ENCODE measurements at regions not wholly inside any gene's neighbourhood (a gene's known extent, or its start where the extent isn't known, plus 50 kb on each side); places are given as distances from the start of the nearest gene placed in this dataset.

DNA sequence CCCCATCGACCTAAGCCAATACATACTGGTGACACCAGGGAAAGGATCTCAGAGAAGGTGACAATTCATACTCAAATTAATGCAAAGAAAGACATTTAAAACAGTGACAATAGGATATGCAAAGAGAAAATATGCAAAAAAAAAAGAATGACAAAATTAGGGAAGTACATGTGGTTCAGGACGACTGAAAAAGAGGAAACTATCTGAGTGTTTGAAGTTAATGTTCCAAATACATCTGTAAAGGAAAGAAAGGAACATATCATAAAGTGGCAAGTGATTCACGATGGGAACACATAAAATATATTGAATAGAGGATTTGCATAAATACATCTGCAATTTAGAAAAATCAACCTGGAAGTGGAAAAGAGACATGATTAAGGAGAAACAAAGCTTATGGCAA is 441.4 kb downstream of the SLITRK5 start (continued):
- TF ChIP-seq ZNF174 (tag by site-specific recombination; IDR thresholded peaks at IDR 0.05) (no peak), SP3 (tag by site-specific recombination; IDR thresholded peaks at IDR 0.05) (no peak), ZBTB1 (tag by site-specific recombination; IDR thresholded peaks at IDR 0.05) (no peak), BCL11A (tag by site-specific recombination; IDR thresholded peaks at IDR 0.05; ENCODE audit: low read depth) (no peak), AEBP2 (tag by site-specific recombination; IDR thresholded peaks at IDR 0.05; ENCODE audit: borderline replicate concordance) (no peak), ZFP41 (tag by site-specific recombination; IDR thresholded peaks at IDR 0.05; ENCODE audit: borderline replicate concordance) (no peak), ZNF112 (tag by site-specific recombination; IDR thresholded peaks at IDR 0.05) (no peak), ZNF157 (tag by site-specific recombination; IDR thresholded peaks at IDR 0.05) (no peak), ZNF837 (tag by site-specific recombination; IDR thresholded peaks at IDR 0.05) (no peak), TRIM28 (IDR thresholded peaks at IDR 0.05; ENCODE audit: borderline replicate concordance, low read length) (no peak), ZNF843 (tag by site-specific recombination; IDR thresholded peaks at IDR 0.05) (no peak)

DNA sequence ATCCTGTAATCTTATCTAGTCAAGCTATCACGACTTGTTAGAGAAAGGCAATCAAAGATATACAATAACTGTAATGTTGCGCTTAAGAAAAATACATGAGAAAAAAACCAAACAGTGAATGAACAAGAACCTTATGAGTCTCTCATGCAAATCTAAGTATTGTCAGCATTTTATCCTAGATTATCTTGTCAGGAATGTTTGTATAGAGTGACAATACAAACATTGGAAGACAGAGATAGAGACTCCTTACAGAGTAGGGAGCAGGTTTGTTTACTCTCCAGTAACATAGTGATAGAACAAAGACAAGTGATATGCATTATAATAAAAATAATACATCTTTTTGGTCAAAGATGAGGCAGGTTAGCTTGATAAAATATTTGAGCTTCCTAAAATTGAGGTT is 444.8 kb downstream of the SLITRK5 start:
- Histone ChIP-seq H3K36me3 (ENCODE audit: control insufficient read depth in 2 of 2, insufficient read depth in 1 of 2, low read length in 2 of 2) (no peaks in the 10 kb centered on the region), H3K27ac (ENCODE audit: extremely low read depth, low read depth, low read length) (no peak overlapping the region), H3K4me3 (ENCODE audit: low read depth, low read length) (no peak overlapping the region), H3K4me1 (ENCODE audit: control insufficient read depth, insufficient read depth, low read length) (no peaks in the 10 kb centered on the region), H3K9me3 (ENCODE audit: control insufficient read depth, insufficient read depth, low read depth, low read length) (no peaks in the 10 kb centered on the region)
- POLR2A ChIA-PET, result no interaction called here
- CTCF ChIA-PET, result interaction anchor here (0.6 kb wide), 1 partner anchor 20 kb away, joined by 3 read pairs; no protein-coding TSS in a partner anchor
- no peak for TF ChIP-seq ZNF596 (tag by site-specific recombination; IDR thresholded peaks at IDR 0.05)
- no peak for TF ChIP-seq ZFP3 (tag by site-specific recombination; IDR thresholded peaks at IDR 0.05; ENCODE audit: low read depth)
- TF ChIP-seq ZNF121 (tag by site-specific recombination; IDR thresholded peaks at IDR 0.05), result no peak
- TF ChIP-seq, protein P1, sequence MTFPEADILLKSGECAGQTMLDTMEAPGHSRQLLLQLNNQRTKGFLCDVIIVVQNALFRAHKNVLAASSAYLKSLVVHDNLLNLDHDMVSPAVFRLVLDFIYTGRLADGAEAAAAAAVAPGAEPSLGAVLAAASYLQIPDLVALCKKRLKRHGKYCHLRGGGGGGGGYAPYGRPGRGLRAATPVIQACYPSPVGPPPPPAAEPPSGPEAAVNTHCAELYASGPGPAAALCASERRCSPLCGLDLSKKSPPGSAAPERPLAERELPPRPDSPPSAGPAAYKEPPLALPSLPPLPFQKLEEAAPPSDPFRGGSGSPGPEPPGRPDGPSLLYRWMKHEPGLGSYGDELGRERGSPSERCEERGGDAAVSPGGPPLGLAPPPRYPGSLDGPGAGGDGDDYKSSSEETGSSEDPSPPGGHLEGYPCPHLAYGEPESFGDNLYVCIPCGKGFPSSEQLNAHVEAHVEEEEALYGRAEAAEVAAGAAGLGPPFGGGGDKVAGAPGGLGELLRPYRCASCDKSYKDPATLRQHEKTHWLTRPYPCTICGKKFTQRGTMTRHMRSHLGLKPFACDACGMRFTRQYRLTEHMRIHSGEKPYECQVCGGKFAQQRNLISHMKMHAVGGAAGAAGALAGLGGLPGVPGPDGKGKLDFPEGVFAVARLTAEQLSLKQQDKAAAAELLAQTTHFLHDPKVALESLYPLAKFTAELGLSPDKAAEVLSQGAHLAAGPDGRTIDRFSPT (tag by site-specific recombination; IDR thresholded peaks at IDR 0.05), result no peak
- no peak for TF ChIP-seq ZNF600 (tag by site-specific recombination; IDR thresholded peaks at IDR 0.05)
- TF ChIP-seq, protein P2, sequence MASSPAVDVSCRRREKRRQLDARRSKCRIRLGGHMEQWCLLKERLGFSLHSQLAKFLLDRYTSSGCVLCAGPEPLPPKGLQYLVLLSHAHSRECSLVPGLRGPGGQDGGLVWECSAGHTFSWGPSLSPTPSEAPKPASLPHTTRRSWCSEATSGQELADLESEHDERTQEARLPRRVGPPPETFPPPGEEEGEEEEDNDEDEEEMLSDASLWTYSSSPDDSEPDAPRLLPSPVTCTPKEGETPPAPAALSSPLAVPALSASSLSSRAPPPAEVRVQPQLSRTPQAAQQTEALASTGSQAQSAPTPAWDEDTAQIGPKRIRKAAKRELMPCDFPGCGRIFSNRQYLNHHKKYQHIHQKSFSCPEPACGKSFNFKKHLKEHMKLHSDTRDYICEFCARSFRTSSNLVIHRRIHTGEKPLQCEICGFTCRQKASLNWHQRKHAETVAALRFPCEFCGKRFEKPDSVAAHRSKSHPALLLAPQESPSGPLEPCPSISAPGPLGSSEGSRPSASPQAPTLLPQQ (tag by site-specific recombination; IDR thresholded peaks at IDR 0.05), result no peak
- TF ChIP-seq ZNF184 (tag by site-specific recombination; IDR thresholded peaks at IDR 0.05), result no peak
- no peak for TF ChIP-seq FEZF1 (tag by site-specific recombination; IDR thresholded peaks at IDR 0.05)
- no peak for TF ChIP-seq ZNF701 (tag by site-specific recombination; IDR thresholded peaks at IDR 0.05)
- no peak for TF ChIP-seq HOXD13 (CRISPR knock-in tag; IDR thresholded peaks at IDR 0.05; ENCODE audit: borderline replicate concordance)
- no peak for TF ChIP-seq ZNF433 (tag by site-specific recombination; IDR thresholded peaks at IDR 0.05; ENCODE audit: low read depth)
- TF ChIP-seq, protein P3, sequence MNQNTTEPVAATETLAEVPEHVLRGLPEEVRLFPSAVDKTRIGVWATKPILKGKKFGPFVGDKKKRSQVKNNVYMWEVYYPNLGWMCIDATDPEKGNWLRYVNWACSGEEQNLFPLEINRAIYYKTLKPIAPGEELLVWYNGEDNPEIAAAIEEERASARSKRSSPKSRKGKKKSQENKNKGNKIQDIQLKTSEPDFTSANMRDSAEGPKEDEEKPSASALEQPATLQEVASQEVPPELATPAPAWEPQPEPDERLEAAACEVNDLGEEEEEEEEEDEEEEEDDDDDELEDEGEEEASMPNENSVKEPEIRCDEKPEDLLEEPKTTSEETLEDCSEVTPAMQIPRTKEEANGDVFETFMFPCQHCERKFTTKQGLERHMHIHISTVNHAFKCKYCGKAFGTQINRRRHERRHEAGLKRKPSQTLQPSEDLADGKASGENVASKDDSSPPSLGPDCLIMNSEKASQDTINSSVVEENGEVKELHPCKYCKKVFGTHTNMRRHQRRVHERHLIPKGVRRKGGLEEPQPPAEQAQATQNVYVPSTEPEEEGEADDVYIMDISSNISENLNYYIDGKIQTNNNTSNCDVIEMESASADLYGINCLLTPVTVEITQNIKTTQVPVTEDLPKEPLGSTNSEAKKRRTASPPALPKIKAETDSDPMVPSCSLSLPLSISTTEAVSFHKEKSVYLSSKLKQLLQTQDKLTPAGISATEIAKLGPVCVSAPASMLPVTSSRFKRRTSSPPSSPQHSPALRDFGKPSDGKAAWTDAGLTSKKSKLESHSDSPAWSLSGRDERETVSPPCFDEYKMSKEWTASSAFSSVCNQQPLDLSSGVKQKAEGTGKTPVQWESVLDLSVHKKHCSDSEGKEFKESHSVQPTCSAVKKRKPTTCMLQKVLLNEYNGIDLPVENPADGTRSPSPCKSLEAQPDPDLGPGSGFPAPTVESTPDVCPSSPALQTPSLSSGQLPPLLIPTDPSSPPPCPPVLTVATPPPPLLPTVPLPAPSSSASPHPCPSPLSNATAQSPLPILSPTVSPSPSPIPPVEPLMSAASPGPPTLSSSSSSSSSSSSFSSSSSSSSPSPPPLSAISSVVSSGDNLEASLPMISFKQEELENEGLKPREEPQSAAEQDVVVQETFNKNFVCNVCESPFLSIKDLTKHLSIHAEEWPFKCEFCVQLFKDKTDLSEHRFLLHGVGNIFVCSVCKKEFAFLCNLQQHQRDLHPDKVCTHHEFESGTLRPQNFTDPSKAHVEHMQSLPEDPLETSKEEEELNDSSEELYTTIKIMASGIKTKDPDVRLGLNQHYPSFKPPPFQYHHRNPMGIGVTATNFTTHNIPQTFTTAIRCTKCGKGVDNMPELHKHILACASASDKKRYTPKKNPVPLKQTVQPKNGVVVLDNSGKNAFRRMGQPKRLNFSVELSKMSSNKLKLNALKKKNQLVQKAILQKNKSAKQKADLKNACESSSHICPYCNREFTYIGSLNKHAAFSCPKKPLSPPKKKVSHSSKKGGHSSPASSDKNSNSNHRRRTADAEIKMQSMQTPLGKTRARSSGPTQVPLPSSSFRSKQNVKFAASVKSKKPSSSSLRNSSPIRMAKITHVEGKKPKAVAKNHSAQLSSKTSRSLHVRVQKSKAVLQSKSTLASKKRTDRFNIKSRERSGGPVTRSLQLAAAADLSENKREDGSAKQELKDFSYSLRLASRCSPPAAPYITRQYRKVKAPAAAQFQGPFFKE (tag by site-specific recombination; IDR thresholded peaks at IDR 0.05; ENCODE audit: borderline replicate concordance), result no peak
- no peak for TF ChIP-seq ZNF621 (tag by site-specific recombination; IDR thresholded peaks at IDR 0.05)
- TF ChIP-seq ZNF266 (tag by site-specific recombination; IDR thresholded peaks at IDR 0.05; ENCODE audit: low read depth), result no peak
- TF ChIP-seq PBX3 (CRISPR knock-in tag; IDR thresholded peaks at IDR 0.05), result no peak
- no peak for TF ChIP-seq ZNF843 (tag by site-specific recombination; IDR thresholded peaks at IDR 0.05)

Measured in HEK293 (cell line).